ENCODE measurements at regions not wholly inside any gene's neighbourhood (a gene's known extent, or its start where the extent isn't known, plus 50 kb on each side); places are given as distances from the start of the nearest gene placed in this dataset.

DNA sequence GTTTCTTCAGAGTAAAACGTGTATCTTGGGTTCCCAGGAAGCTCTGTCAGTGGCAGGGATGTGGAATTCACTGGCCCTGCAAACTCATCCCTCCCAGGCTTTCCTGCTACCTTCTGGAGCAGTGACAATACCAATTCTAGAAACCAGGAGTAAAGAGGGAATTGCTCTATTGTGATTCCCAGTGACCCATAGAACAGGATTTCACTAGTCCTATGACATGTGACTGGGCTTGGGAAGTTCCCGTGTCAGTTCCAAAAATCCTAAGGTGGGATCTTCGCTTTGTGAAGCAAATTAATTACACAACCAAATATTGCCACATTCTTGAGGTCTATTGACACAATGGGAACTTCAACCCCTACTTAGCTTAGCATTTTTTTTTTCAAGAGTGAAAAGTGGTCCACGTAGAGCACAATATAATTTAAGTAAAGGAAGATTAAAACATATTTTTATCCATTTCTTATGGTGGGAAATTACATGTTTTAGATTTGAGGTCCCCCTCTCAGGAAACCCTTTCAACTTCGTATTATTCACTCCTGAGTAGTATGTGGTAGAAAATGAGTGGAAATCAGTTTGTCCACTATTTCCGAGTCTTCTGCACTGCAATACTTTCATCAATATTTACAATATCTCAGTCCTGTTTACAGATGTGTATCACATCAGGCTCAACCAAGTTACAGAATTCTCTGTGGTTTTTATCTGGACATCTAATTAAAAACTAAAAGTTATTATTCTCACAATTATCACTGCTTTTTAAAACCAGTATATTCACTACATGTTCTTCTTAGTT, 88.9 kb upstream of the SOX5 start (continued):
- TF ChIP-seq PBX2 (CRISPR knock-in tag; IDR thresholded peaks at IDR 0.05), result no peak
- TF ChIP-seq TCF7 (IDR thresholded peaks at IDR 0.05; ENCODE audit: low read depth), result peak; percentile 73
- TF ChIP-seq SOX13 (IDR thresholded peaks at IDR 0.05), result peak; percentile 85
- peak in 1 of 2 experiments; percentile 96; a peak in 2 of 4 replicates for TF ChIP-seq SOX13 (CRISPR knock-in tag; conservative IDR thresholded peaks at IDR 0.05 in 1 of 2, IDR thresholded peaks at IDR 0.05 in 1 of 2)
- TF ChIP-seq SAFB2 (CRISPR knock-in tag; IDR thresholded peaks at IDR 0.05; ENCODE audit: borderline replicate concordance, low read depth), result no peak
- 0 out of 2 replicates have a peak, but pooled peaks have one; percentile 47 for TF ChIP-seq ZSCAN21 (CRISPR knock-in tag; IDR thresholded peaks at IDR 0.05; ENCODE audit: borderline replicate concordance)
- peak; percentile 74; the same call in 1 of the 2 replicates for TF ChIP-seq NFIC (IDR thresholded peaks at IDR 0.05; ENCODE audit: low read length)
- peak; percentile 99 for TF ChIP-seq MIXL1 (CRISPR knock-in tag; IDR thresholded peaks at IDR 0.05)
- no peak for TF ChIP-seq ZFP1 (CRISPR knock-in tag; IDR thresholded peaks at IDR 0.05)
- 0 out of 2 replicates have a peak, but pooled peaks have one; percentile 75 for TF ChIP-seq BRD4 (CRISPR knock-in tag; IDR thresholded peaks at IDR 0.05)
- no peak for TF ChIP-seq ZNF552 (CRISPR knock-in tag; IDR thresholded peaks at IDR 0.05; ENCODE audit: borderline replicate concordance)
- TF ChIP-seq NFE2L1 (CRISPR knock-in tag; IDR thresholded peaks at IDR 0.05; ENCODE audit: borderline replicate concordance), result no peak
- peak; percentile 80 for TF ChIP-seq HDAC1 (CRISPR knock-in tag; IDR thresholded peaks at IDR 0.05)
- TF ChIP-seq FOXJ3 (CRISPR knock-in tag; IDR thresholded peaks at IDR 0.05; ENCODE audit: borderline replicate concordance), result peak; percentile 56; the same call in 1 of the 2 replicates
- TF ChIP-seq, protein P1, sequence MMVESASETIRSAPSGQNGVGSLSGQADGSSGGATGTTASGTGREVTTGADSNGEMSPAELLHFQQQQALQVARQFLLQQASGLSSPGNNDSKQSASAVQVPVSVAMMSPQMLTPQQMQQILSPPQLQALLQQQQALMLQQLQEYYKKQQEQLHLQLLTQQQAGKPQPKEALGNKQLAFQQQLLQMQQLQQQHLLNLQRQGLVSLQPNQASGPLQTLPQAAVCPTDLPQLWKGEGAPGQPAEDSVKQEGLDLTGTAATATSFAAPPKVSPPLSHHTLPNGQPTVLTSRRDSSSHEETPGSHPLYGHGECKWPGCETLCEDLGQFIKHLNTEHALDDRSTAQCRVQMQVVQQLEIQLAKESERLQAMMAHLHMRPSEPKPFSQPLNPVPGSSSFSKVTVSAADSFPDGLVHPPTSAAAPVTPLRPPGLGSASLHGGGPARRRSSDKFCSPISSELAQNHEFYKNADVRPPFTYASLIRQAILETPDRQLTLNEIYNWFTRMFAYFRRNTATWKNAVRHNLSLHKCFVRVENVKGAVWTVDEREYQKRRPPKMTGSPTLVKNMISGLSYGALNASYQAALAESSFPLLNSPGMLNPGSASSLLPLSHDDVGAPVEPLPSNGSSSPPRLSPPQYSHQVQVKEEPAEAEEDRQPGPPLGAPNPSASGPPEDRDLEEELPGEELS (CRISPR knock-in tag; IDR thresholded peaks at IDR 0.05), result peak; percentile 92
- TF ChIP-seq, protein P2, sequence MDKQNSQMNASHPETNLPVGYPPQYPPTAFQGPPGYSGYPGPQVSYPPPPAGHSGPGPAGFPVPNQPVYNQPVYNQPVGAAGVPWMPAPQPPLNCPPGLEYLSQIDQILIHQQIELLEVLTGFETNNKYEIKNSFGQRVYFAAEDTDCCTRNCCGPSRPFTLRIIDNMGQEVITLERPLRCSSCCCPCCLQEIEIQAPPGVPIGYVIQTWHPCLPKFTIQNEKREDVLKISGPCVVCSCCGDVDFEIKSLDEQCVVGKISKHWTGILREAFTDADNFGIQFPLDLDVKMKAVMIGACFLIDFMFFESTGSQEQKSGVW (CRISPR knock-in tag; IDR thresholded peaks at IDR 0.05; ENCODE audit: borderline replicate concordance), result no peak
- TF ChIP-seq ZBTB7B (CRISPR knock-in tag; IDR thresholded peaks at IDR 0.05), result peak; percentile 65; the same call in 1 of the 2 replicates
- 0 out of 2 replicates have a peak, but pooled peaks have one; percentile 25 for TF ChIP-seq ZNF331 (CRISPR knock-in tag; IDR thresholded peaks at IDR 0.05)
- TF ChIP-seq MLLT10 (CRISPR knock-in tag; IDR thresholded peaks at IDR 0.05), result peak; percentile 58; the same call in 1 of the 2 replicates
- peak; percentile 38; the same call in 1 of the 2 replicates for TF ChIP-seq MIER3 (CRISPR knock-in tag; IDR thresholded peaks at IDR 0.05; ENCODE audit: borderline replicate concordance)
- TF ChIP-seq KLF9 (CRISPR knock-in tag; IDR thresholded peaks at IDR 0.05; ENCODE audit: low read depth), result 0 out of 2 replicates have a peak, but pooled peaks have one; percentile 5
- no peak for TF ChIP-seq ZNF549 (CRISPR knock-in tag; IDR thresholded peaks at IDR 0.05)
- TF ChIP-seq TERF1 (CRISPR knock-in tag; IDR thresholded peaks at IDR 0.05), result no peak
- TF ChIP-seq FOXO1 (CRISPR knock-in tag; IDR thresholded peaks at IDR 0.05), result peak; percentile 24; the same call in 1 of the 2 replicates

All from HepG2 (cell line).